Stimulated activated CD8-positive, alpha-beta memory T cell treated with anti-CD3 and anti-CD28 coated beads, Interleukin-2, amount 100 ng/mL, for 48 hours (primary cell): ENCODE measurements at regions not wholly inside any gene's neighbourhood (a gene's known extent, or its start where the extent isn't known, plus 50 kb on each side); places are given as distances from the start of the nearest gene placed in this dataset.
"Not testable (repeated sequence)": the region's sequence is repeated elsewhere in the genome, so short reads cannot be mapped to it uniquely, and the experiment has no call there.

Experiments used
- DNase-seq, 2 donors: peaks; one replicate each; pipeline ENCODE4 v3.0.0-alpha.2; 2020; ENCODE audit warnings: low read depth in 2 of 2

- DNase-seq: no peak
These were observed 53.4 kb downstream of the MC4R start for GRCh38 chr18:60319129-60319528.

GRCh38 chr18:60311676-60312360 lies 60.8 kb downstream of the MC4R start:
- DNase-seq: no peak

GRCh38 chr18:60295674-60296073 lies 76.9 kb downstream of the MC4R start:
- no peak for DNase-seq

GRCh38 chr18:60292186-60292585 lies 80.4 kb downstream of the MC4R start:
- DNase-seq: no peak

GRCh38 chr18:60279391-60279790 lies 93.2 kb downstream of the MC4R start:
- DNase-seq: no peak

GRCh38 chr18:60277855-60278480 lies 94.6 kb downstream of the MC4R start:
- no peak for DNase-seq

- no peak for DNase-seq
These were observed 105.0 kb downstream of the MC4R start for GRCh38 chr18:60267391-60268058.

- no peak for DNase-seq
These were observed 106.0 kb downstream of the MC4R start for GRCh38 chr18:60266558-60266957.

- no peak for DNase-seq
These were observed 113.4 kb downstream of the MC4R start for GRCh38 chr18:60259052-60259681.

GRCh38 chr18:60249388-60249787 lies 123.2 kb downstream of the MC4R start:
- no peak for DNase-seq

- no peak for DNase-seq
These were observed 123.9 kb downstream of the MC4R start for GRCh38 chr18:60248336-60249330.

- DNase-seq: no peak
These were observed 125.5 kb downstream of the MC4R start for GRCh38 chr18:60247103-60247502.

GRCh38 chr18:60246606-60247005 lies 126.0 kb downstream of the MC4R start:
- DNase-seq: no peak

GRCh38 chr18:60245096-60245495 lies 127.5 kb downstream of the MC4R start:
- no peak for DNase-seq

GRCh38 chr18:60239024-60239710 lies 133.4 kb downstream of the MC4R start:
- DNase-seq: not testable (repeated sequence)

GRCh38 chr18:60235164-60235563 lies 137.4 kb downstream of the MC4R start:
- DNase-seq: no peak

- no peak for DNase-seq
These were observed 140.0 kb downstream of the MC4R start for GRCh38 chr18:60232541-60232940.

- DNase-seq: no peak
These were observed 143.7 kb downstream of the MC4R start for GRCh38 chr18:60228609-60229595.

GRCh38 chr18:60215432-60215831 lies 157.1 kb downstream of the MC4R start:
- no peak for DNase-seq

- DNase-seq: no peak
These were observed 163.5 kb downstream of the MC4R start for GRCh38 chr18:60209042-60209441.
